ENCODE measurements at regions not wholly inside any gene's neighbourhood (a gene's known extent, or its start where the extent isn't known, plus 50 kb on each side); places are given as distances from the start of the nearest gene placed in this dataset.

DNA sequence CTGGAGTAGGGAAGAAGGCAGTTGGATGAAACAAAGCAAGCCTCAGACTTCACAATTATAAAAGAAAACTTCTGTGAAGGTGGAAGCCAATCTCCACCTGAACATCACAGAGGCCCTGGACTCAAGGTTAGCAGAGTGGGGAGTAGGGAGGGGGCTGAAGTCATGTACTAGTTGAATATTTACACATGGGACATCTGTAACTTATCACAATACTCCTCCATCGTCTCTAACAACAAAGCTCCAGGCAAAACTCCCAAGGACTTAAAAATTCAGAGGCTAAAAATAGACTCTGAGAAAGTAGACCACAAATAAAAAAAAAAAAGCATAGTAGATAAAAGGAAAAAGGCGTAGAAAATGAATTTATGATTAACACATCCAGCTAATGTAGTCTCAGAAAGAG lies 326.3 kb upstream of the PKN2 start:
- H3K9me3 ChIP-seq, result no peaks in the 10 kb centered on the region
- no peak for DNase-seq
- no peak overlapping the region for H3K27ac ChIP-seq
- no peak overlapping the region for H3K4me3 ChIP-seq
- H3K27me3 ChIP-seq (ENCODE audit: low read depth), result no peaks in the 10 kb centered on the region
- intact Hi-C loops (cut with DNase I), result no loop called here
- TF ChIP-seq CTCF (IDR thresholded peaks at IDR 0.05), result no peak
- H3K36me3 ChIP-seq, result no peaks in the 10 kb centered on the region
- H3K4me1 ChIP-seq, result no peaks in the 10 kb centered on the region
- no peak for ATAC-seq

DNA sequence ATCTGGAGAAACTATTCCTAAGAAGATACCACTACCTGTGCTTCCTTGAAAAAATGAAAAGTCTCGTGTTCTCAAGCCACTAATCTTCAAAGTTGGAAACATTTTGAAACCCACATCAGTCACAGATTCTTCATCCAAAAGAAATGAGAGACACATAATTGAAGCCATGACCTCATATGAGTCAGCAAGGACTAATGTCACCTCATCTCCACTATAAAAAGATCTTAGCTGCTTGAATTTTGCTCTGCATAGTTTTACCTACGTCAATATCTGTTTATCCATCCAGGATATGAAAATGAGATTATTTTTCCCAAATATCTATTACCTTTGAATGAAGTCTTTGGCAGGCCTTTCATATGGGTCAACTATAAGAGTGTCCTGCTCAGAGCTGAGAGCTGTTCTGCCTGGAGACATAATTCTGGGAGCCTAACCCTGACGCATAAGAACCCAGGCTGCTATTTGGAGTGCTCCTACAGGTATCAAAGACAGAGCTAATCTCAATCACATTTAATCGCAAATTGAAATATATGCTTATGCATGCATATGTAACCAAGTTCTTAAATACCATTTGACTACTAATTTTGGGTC lies 312.5 kb upstream of the PKN2 start:
- Histone ChIP-seq H3K27me3 (ENCODE audit: low read depth) (no peaks in the 10 kb centered on the region), H3K9me3 (no peaks in the 10 kb centered on the region), H3K27ac (no peak overlapping the region), H3K4me3 (no peak overlapping the region), H3K36me3 (no peaks in the 10 kb centered on the region), H3K4me1 (no peaks in the 10 kb centered on the region)
- intact Hi-C loops (cut with DNase I), result no loop called here
- TF ChIP-seq CTCF (IDR thresholded peaks at IDR 0.05), result no peak
- DNase-seq (no peak), ATAC-seq (no peak)

GRCh38 chr1:88375977-88376376 lies 308.1 kb upstream of the PKN2 start:
- no peaks in the 10 kb centered on the region for H3K4me1 ChIP-seq
- H3K27me3 ChIP-seq (ENCODE audit: low read depth), result no peaks in the 10 kb centered on the region
- H3K9me3 ChIP-seq, result no peaks in the 10 kb centered on the region
- ATAC-seq, result no peak
- TF ChIP-seq CTCF (IDR thresholded peaks at IDR 0.05), result no peak
- intact Hi-C loops (cut with DNase I), result no loop called here
- DNase-seq, result no peak
- no peaks in the 10 kb centered on the region for H3K36me3 ChIP-seq
- no peak overlapping the region for H3K4me3 ChIP-seq
- no peak overlapping the region for H3K27ac ChIP-seq

- DNase-seq, result no peak
- H3K27me3 ChIP-seq (ENCODE audit: low read depth), result no peaks in the 10 kb centered on the region
- intact Hi-C loops (cut with DNase I), result no loop called here
- ATAC-seq, result no peak
- no peaks in the 10 kb centered on the region for H3K9me3 ChIP-seq
- no peaks in the 10 kb centered on the region for H3K36me3 ChIP-seq
- H3K27ac ChIP-seq, result no peak overlapping the region
- no peak overlapping the region for H3K4me3 ChIP-seq
- no peaks in the 10 kb centered on the region for H3K4me1 ChIP-seq
- TF ChIP-seq CTCF (IDR thresholded peaks at IDR 0.05), result no peak
Measured at GRCh38 chr1:88376421-88376820, 307.7 kb upstream of the PKN2 start.

GRCh38 chr1:88378560-88378959 lies 305.5 kb upstream of the PKN2 start:
- TF ChIP-seq CTCF (IDR thresholded peaks at IDR 0.05), result no peak
- H3K27ac ChIP-seq, result no peak overlapping the region
- H3K36me3 ChIP-seq, result no peaks in the 10 kb centered on the region
- H3K4me3 ChIP-seq, result no peak overlapping the region
- no peaks in the 10 kb centered on the region for H3K9me3 ChIP-seq
- DNase-seq, result no peak
- intact Hi-C loops (cut with DNase I), result no loop called here
- ATAC-seq, result no peak
- H3K4me1 ChIP-seq, result no peaks in the 10 kb centered on the region
- no peaks in the 10 kb centered on the region for H3K27me3 ChIP-seq (ENCODE audit: low read depth)

DNA sequence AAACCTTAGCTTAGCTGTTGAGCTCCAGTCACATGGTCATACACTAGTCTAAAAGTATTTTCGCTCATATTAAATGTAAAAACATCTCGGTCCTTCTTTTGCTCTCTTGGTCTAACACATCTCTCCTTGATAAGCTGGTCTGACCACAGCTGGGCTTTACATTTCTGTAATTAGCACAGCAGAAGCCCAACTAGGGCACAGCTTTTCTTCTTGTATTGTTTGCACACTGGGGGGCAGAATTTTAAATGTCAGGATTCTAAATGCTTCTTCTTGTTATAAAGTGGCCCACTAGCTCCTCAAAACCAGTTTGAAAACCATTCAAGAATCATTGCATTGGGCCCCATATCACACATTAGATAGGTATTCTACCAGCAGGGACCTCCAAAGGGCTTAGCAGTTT lies 289.1 kb upstream of the PKN2 start:
- intact Hi-C loops (cut with DNase I), result no loop called here
- H3K27me3 ChIP-seq (ENCODE audit: low read depth), result no peaks in the 10 kb centered on the region
- no peak for TF ChIP-seq CTCF (IDR thresholded peaks at IDR 0.05)
- H3K36me3 ChIP-seq, result no peaks in the 10 kb centered on the region
- no peak overlapping the region for H3K27ac ChIP-seq
- H3K9me3 ChIP-seq, result no peaks in the 10 kb centered on the region
- H3K4me1 ChIP-seq, result no peaks in the 10 kb centered on the region
- H3K4me3 ChIP-seq, result no peak overlapping the region
- ATAC-seq, result no peak
- no peak for DNase-seq
